ENCODE measurements at regions not wholly inside any gene's neighbourhood (a gene's known extent, or its start where the extent isn't known, plus 50 kb on each side); places are given as distances from the start of the nearest gene placed in this dataset.

DNA sequence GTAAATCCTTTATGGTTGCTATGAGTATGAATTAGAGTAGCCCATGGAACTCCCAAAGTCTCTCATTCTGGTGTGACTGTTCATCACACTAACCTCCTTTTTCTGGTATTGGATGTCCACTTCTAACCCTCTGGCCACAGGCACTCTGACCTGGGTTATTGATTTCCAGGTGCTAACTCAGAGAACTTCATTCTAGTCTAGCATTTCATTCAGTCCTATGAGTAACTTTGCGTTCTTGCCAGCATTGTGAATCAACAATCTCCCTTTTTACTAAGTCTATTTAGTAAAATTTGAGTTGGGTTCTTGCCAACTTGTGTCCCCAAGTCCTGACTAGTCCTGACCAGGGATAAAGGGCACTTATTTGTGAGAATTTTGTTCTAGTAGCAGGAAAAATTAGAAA lies 103.5 kb downstream of the SNX18 start:
- Histone ChIP-seq H3K4me2 (ENCODE audit: low read depth, low read length) (no peak overlapping the region), H4K20me1 (ENCODE audit: insufficient read depth, low read length) (no peaks in the 10 kb centered on the region), H3K4me3 (ENCODE audit: low read length) (no peak overlapping the region), H2AFZ (ENCODE audit: low read length) (no peak overlapping the region), H3K4me1 (ENCODE audit: low read length) (no peaks in the 10 kb centered on the region), H3K27me3 (replicated peaks; ENCODE audit: insufficient read depth, low read length) (no peaks in the 10 kb centered on the region), H3K79me2 (ENCODE audit: low read length) (no peaks in the 10 kb centered on the region), H3K27ac (ENCODE audit: low read length) (no peak overlapping the region), H3K9ac (ENCODE audit: low read length) (no peak overlapping the region), H3K9me3 (replicated peaks; ENCODE audit: insufficient read depth, low read length) (no peaks in the 10 kb centered on the region), H3F3A (ENCODE audit: insufficient read depth, low read length) (no peaks in the 10 kb centered on the region), H3K36me3 (replicated peaks; ENCODE audit: insufficient read depth, low read length) (no peaks in the 10 kb centered on the region), H3K9me2 (replicated peaks; ENCODE audit: insufficient read depth, low read length) (no peaks in the 10 kb centered on the region)
- TF ChIP-seq EZH2 (optimal IDR thresholded peaks at IDR 0.05; ENCODE audit: low read depth, low read length) (no peak), EZH2phosphoT487 (IDR thresholded peaks at IDR 0.05; ENCODE audit: low read length) (no peak)
- TF ChIP-seq, protein P1, sequence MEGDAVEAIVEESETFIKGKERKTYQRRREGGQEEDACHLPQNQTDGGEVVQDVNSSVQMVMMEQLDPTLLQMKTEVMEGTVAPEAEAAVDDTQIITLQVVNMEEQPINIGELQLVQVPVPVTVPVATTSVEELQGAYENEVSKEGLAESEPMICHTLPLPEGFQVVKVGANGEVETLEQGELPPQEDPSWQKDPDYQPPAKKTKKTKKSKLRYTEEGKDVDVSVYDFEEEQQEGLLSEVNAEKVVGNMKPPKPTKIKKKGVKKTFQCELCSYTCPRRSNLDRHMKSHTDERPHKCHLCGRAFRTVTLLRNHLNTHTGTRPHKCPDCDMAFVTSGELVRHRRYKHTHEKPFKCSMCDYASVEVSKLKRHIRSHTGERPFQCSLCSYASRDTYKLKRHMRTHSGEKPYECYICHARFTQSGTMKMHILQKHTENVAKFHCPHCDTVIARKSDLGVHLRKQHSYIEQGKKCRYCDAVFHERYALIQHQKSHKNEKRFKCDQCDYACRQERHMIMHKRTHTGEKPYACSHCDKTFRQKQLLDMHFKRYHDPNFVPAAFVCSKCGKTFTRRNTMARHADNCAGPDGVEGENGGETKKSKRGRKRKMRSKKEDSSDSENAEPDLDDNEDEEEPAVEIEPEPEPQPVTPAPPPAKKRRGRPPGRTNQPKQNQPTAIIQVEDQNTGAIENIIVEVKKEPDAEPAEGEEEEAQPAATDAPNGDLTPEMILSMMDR (IDR thresholded peaks at IDR 0.05; ENCODE audit: low read length), result no peak
- no peak for DNase-seq

DNA sequence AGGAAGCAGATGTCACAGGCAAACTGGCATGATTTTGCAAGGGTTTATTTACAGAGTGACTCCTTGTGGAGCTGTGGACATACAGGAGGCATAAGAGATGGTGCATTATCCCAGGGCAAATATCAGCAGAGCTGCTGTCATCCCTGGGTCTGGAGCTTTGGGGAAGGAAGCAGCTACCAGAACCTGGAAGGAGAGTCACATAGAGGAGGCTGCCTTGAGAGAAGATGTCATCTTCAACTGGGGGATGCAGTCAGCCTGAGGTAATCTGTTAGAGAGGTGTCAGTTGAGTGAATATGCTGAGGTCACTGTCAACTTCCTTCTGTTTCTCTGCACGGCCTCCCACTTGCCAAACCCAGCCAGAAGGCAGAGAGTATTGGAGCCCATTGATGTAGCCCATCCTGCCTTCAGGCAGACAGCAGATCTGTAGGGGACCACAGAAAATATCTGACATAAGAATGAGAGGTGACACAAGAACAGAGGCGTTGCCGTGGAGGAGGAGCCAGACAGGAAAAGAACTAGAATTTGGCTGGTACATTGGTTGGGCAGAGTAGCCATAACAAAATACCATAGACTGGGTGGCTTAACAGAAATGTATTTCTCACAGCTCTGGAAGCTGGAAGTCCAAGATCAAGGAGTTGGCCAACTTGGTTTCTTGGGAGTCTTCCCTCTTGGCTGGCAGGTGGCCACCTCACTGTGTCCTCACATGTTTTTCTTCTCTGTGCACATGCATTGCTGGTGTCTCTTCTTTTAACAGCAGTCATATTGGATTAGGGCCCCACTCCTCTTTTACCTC lies 102.8 kb downstream of the SNX18 start:
- no peak for TF ChIP-seq EZH2phosphoT487 (IDR thresholded peaks at IDR 0.05; ENCODE audit: low read length)
- TF ChIP-seq, protein P1 (IDR thresholded peaks at IDR 0.05; ENCODE audit: low read length), result no peak
- no peak for TF ChIP-seq EZH2 (optimal IDR thresholded peaks at IDR 0.05; ENCODE audit: low read depth, low read length)
- H3K4me2 ChIP-seq (ENCODE audit: low read depth, low read length), result no peak overlapping the region
- H3K9ac ChIP-seq (ENCODE audit: low read length), result no peak overlapping the region
- H3K27me3 ChIP-seq (replicated peaks; ENCODE audit: insufficient read depth, low read length), result no peaks in the 10 kb centered on the region
- no peaks in the 10 kb centered on the region for H4K20me1 ChIP-seq (ENCODE audit: insufficient read depth, low read length)
- no peaks in the 10 kb centered on the region for H3K36me3 ChIP-seq (replicated peaks; ENCODE audit: insufficient read depth, low read length)
- no peaks in the 10 kb centered on the region for H3F3A ChIP-seq (ENCODE audit: insufficient read depth, low read length)
- no peak overlapping the region for H3K27ac ChIP-seq (ENCODE audit: low read length)
- H3K79me2 ChIP-seq (ENCODE audit: low read length), result no peaks in the 10 kb centered on the region
- no peaks in the 10 kb centered on the region for H3K9me3 ChIP-seq (replicated peaks; ENCODE audit: insufficient read depth, low read length)
- H3K4me1 ChIP-seq (ENCODE audit: low read length), result no peaks in the 10 kb centered on the region
- no peak overlapping the region for H2AFZ ChIP-seq (ENCODE audit: low read length)
- H3K4me3 ChIP-seq (ENCODE audit: low read length), result no peak overlapping the region
- H3K9me2 ChIP-seq (replicated peaks; ENCODE audit: insufficient read depth, low read length), result no peaks in the 10 kb centered on the region
- DNase-seq, result no peak

DNA sequence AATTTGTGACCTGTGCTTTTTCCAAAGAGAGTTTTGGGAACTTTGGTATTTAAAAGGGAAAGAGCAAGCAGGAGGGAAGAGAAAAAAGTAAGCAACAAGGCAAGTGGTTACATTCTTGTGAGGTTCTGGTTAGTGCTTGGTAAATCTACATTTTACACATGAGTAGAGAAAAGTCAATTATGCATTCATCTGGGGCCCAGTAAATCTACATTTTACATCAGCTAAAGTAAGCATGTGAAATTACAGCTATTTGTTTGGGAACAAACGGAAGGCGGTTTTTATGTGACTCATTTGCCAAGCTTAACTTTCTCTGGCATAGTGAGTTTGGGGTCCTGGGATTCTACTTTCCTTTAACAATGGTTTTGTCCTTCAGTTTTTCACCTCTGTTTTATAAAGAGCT lies 102.2 kb downstream of the SNX18 start:
- Histone ChIP-seq H2AFZ (ENCODE audit: low read length) (no peak overlapping the region), H3K9me2 (replicated peaks; ENCODE audit: insufficient read depth, low read length) (no peaks in the 10 kb centered on the region), H3K4me3 (ENCODE audit: low read length) (no peak overlapping the region), H3K4me1 (ENCODE audit: low read length) (no peaks in the 10 kb centered on the region), H3F3A (ENCODE audit: insufficient read depth, low read length) (no peaks in the 10 kb centered on the region), H3K4me2 (ENCODE audit: low read depth, low read length) (no peak overlapping the region), H3K36me3 (replicated peaks; ENCODE audit: insufficient read depth, low read length) (no peaks in the 10 kb centered on the region), H3K27ac (ENCODE audit: low read length) (no peak overlapping the region), H3K9me3 (replicated peaks; ENCODE audit: insufficient read depth, low read length) (no peaks in the 10 kb centered on the region), H3K9ac (ENCODE audit: low read length) (no peak overlapping the region), H3K27me3 (replicated peaks; ENCODE audit: insufficient read depth, low read length) (no peaks in the 10 kb centered on the region), H3K79me2 (ENCODE audit: low read length) (no peaks in the 10 kb centered on the region), H4K20me1 (ENCODE audit: insufficient read depth, low read length) (no peaks in the 10 kb centered on the region)
- TF ChIP-seq EZH2 (optimal IDR thresholded peaks at IDR 0.05; ENCODE audit: low read depth, low read length), result no peak
- TF ChIP-seq, protein P1 (IDR thresholded peaks at IDR 0.05; ENCODE audit: low read length), result no peak
- TF ChIP-seq EZH2phosphoT487 (IDR thresholded peaks at IDR 0.05; ENCODE audit: low read length), result no peak
- no peak for DNase-seq
